Keratinocyte (primary cell): ENCODE measurements at regions not wholly inside any gene's neighbourhood (a gene's known extent, or its start where the extent isn't known, plus 50 kb on each side); places are given as distances from the start of the nearest gene placed in this dataset.

ENCODE experiments used
- DNase-seq: peaks from one replicate; pipeline ENCODE4 v3.0.0-alpha.2; 2011; ENCODE audit warnings: low read depth, missing footprints, low spot score
- FAIRE-seq: peaks from 2 replicates; lab custom pipeline; 2011; peaks lifted over from hg19 to GRCh38; lab: Jason Lieb, UNC
- H2AFZ ChIP-seq: 2 replicates; pipeline ENCODE4 v1.6.0; 2012; ENCODE audit warnings: low read length, control low read depth, inconsistent platforms; ENCODE audit not compliant: control insufficient read depth
- H3K27ac ChIP-seq: 2 replicates; pipeline ENCODE4 v1.5.1; 2011; ENCODE audit warnings: low read length; ENCODE audit not compliant: control insufficient read depth, insufficient read depth
- H3K27me3 ChIP-seq: 3 replicates; pipeline ENCODE4 v1.6.0; 2011; ENCODE audit warnings: low read length; ENCODE audit not compliant: control insufficient read depth, insufficient read depth; ENCODE audit errors: extremely low read depth
- H3K36me3 ChIP-seq, 2 experiments: 2 replicates in 1 of 2; 3 replicates in 1 of 2; pipeline ENCODE4 v1.5.1; 2011; ENCODE audit warnings: low read length in 2 of 2, mild to moderate bottlenecking in 1 of 2; ENCODE audit not compliant: control insufficient read depth in 2 of 2, insufficient read depth in 2 of 2; ENCODE audit errors: extremely low read depth in 1 of 2
- H3K4me1 ChIP-seq: 3 replicates; pipeline ENCODE4 v1.5.1; 2011; ENCODE audit warnings: low read length; ENCODE audit not compliant: control insufficient read depth, insufficient read depth; ENCODE audit errors: extremely low read depth
- H3K4me2 ChIP-seq: 3 replicates; pipeline ENCODE4 v1.6.0; 2011; ENCODE audit warnings: low read depth, low read length; ENCODE audit not compliant: control insufficient read depth, insufficient read depth; ENCODE audit errors: extremely low read depth
- H3K4me3 ChIP-seq, 3 experiments: fragments of 200-600 bp in 1 of 3; sonication (generic) in 1 of 3; 2 replicates in 2 of 3; 3 replicates in 1 of 3; pipeline ENCODE4 v1.5.1; 2011 to 2016; ENCODE audit warnings: low read length in 3 of 3, mild to moderate bottlenecking in 3 of 3, control low read depth in 2 of 3, inconsistent platforms in 1 of 3, low read depth in 1 of 3, mixed read lengths in 1 of 3, mixed run types in 1 of 3, moderate library complexity in 1 of 3; ENCODE audit not compliant: control insufficient read depth in 2 of 3, insufficient read depth in 2 of 3; ENCODE audit errors: extremely low read depth in 1 of 3
- H3K79me2 ChIP-seq: 2 replicates; pipeline ENCODE4 v1.6.0; 2012; ENCODE audit warnings: low read length; ENCODE audit not compliant: control insufficient read depth, insufficient read depth
- H3K9ac ChIP-seq: 3 replicates; pipeline ENCODE4 v1.6.0; 2011; ENCODE audit warnings: low read length; ENCODE audit not compliant: control insufficient read depth, insufficient read depth; ENCODE audit errors: extremely low read depth
- H3K9me1 ChIP-seq: 3 replicates; pipeline ENCODE4 v1.6.0; 2011; ENCODE audit warnings: low read length; ENCODE audit not compliant: control insufficient read depth, insufficient read depth; ENCODE audit errors: extremely low read depth
- H3K9me3 ChIP-seq: 2 replicates; pipeline ENCODE4 v1.5.1; 2012; ENCODE audit warnings: low read depth, low read length; ENCODE audit not compliant: control insufficient read depth
- H4K20me1 ChIP-seq: 3 replicates; pipeline ENCODE4 v1.6.0; 2011; ENCODE audit warnings: low read length; ENCODE audit not compliant: control insufficient read depth, insufficient read depth; ENCODE audit errors: extremely low read depth
- CTCF ChIP-seq, 3 experiments: IDR thresholded peaks in 1 of 3; conservative IDR thresholded peaks in 1 of 3; optimal IDR thresholded peaks in 1 of 3; 2 replicates in 2 of 3; 3 replicates in 1 of 3; pipeline versions ENCODE3 to v1.5.1; 2011; ENCODE audit warnings: low read length in 3 of 3, mild to moderate bottlenecking in 3 of 3, moderate library complexity in 2 of 3, control low read depth in 1 of 3, inconsistent platforms in 1 of 3; ENCODE audit not compliant: insufficient read depth in 2 of 3; ENCODE audit errors: extremely low read depth in 1 of 3
- EZH2 ChIP-seq: IDR thresholded peaks from one replicate; pipeline ENCODE4 v1.6.1; 2012; ENCODE audit warnings: inconsistent platforms, mild to moderate bottlenecking, low read length, moderate library complexity
- dilution Hi-C: fragments of 300-500 bp; cut with MboI; formaldehyde crosslinking; loops from one replicate; pipeline ENCODE4 v1.7.0; 2020; ENCODE audit warnings: low sequenced_read_pairs; ENCODE audit not compliant: extremely low pct_ligation_motif_present

- TF ChIP-seq CTCF (optimal IDR thresholded peaks at IDR 0.05 in 1 of 3, IDR thresholded peaks at IDR 0.05 in 1 of 3, conservative IDR thresholded peaks at IDR 0.05 in 1 of 3; ENCODE audit: extremely low read depth in 1 of 3, insufficient read depth in 2 of 3, low read length in 3 of 3) = no peak
- no peak for TF ChIP-seq EZH2
- Histone ChIP-seq H3K27me3 (peaks cover 4% of the 10 kb centered on the region), H3K79me2 (no peaks in the 10 kb centered on the region), H2AFZ (no peak overlapping the region), H3K4me2 (no peak overlapping the region), H3K9me1 (no peaks in the 10 kb centered on the region), H3K4me3 (no peak overlapping the region), H3K27ac (no peak overlapping the region), H3K36me3 (no peaks in the 10 kb centered on the region), H3K9ac (no peak overlapping the region), H4K20me1 (no peaks in the 10 kb centered on the region), H3K9me3 (no peaks in the 10 kb centered on the region), H3K4me1 (no peaks in the 10 kb centered on the region)
- no peak for FAIRE-seq
- no peak for DNase-seq
- dilution Hi-C loops = no loop called here
These were observed 98.1 kb downstream of the TPRA1 start for GRCh38 chr3:127492426-127492825.

GRCh38 chr3:127491909-127492308 lies 98.6 kb downstream of the TPRA1 start:
- TF ChIP-seq EZH2 (no peak), CTCF (optimal IDR thresholded peaks at IDR 0.05 in 1 of 3, IDR thresholded peaks at IDR 0.05 in 1 of 3, conservative IDR thresholded peaks at IDR 0.05 in 1 of 3; ENCODE audit: extremely low read depth in 1 of 3, insufficient read depth in 2 of 3, low read length in 3 of 3) (no peak)
- H3K9me1 ChIP-seq = no peaks in the 10 kb centered on the region
- no peaks in the 10 kb centered on the region for H4K20me1 ChIP-seq
- H3K79me2 ChIP-seq = no peaks in the 10 kb centered on the region
- FAIRE-seq = no peak
- no peaks in the 10 kb centered on the region for H3K4me1 ChIP-seq
- H3K4me2 ChIP-seq = no peak overlapping the region
- peaks cover 4% of the 10 kb centered on the region for H3K27me3 ChIP-seq
- H3K4me3 ChIP-seq = no peak overlapping the region
- no peaks in the 10 kb centered on the region for H3K36me3 ChIP-seq
- H3K9me3 ChIP-seq = no peaks in the 10 kb centered on the region
- H2AFZ ChIP-seq = no peak overlapping the region
- H3K27ac ChIP-seq = no peak overlapping the region
- dilution Hi-C loops = no loop called here
- DNase-seq = no peak
- no peak overlapping the region for H3K9ac ChIP-seq
